ENCODE measurements at regions not wholly inside any gene's neighbourhood (a gene's known extent, or its start where the extent isn't known, plus 50 kb on each side); places are given as distances from the start of the nearest gene placed in this dataset.

- no peak for DNase-seq (ENCODE audit: low read depth in 2 of 2)
Observed at GRCh38 chr10:21263839-21264238, 261.6 kb downstream of the SKIDA1 start.

GRCh38 chr10:21263263-21263803 lies 262.1 kb downstream of the SKIDA1 start:
- no peak for DNase-seq (ENCODE audit: low read depth in 2 of 2)

- no peak for DNase-seq (ENCODE audit: low read depth in 2 of 2)
Observed at GRCh38 chr10:21261842-21262294, 263.6 kb downstream of the SKIDA1 start.

GRCh38 chr10:21260506-21261149 lies 264.9 kb downstream of the SKIDA1 start:
- DNase-seq (ENCODE audit: low read depth in 2 of 2) = no peak

- DNase-seq (ENCODE audit: low read depth in 2 of 2) = no peak
Observed at GRCh38 chr10:21260066-21260465, 265.4 kb downstream of the SKIDA1 start.

- no peak for DNase-seq (ENCODE audit: low read depth in 2 of 2)
Observed at GRCh38 chr10:21257919-21258318, 267.6 kb downstream of the SKIDA1 start.

- no peak for DNase-seq (ENCODE audit: low read depth in 2 of 2)
Observed at GRCh38 chr10:21257191-21257590, 268.3 kb downstream of the SKIDA1 start.

- DNase-seq (ENCODE audit: low read depth in 2 of 2) = no peak
Observed at GRCh38 chr10:21249435-21249834, 276.0 kb downstream of the SKIDA1 start.

- no peak for DNase-seq (ENCODE audit: low read depth in 2 of 2)
Observed at GRCh38 chr10:21247592-21247991, 277.9 kb downstream of the SKIDA1 start.

- DNase-seq (ENCODE audit: low read depth in 2 of 2) = no peak
Observed at GRCh38 chr10:21246178-21246577, 279.3 kb downstream of the SKIDA1 start.

- DNase-seq (ENCODE audit: low read depth in 2 of 2) = no peak
Observed at GRCh38 chr10:21243748-21244257, 281.7 kb downstream of the SKIDA1 start.

- DNase-seq (ENCODE audit: low read depth in 2 of 2) = no peak
Observed at GRCh38 chr10:21242915-21243314, 282.6 kb downstream of the SKIDA1 start.

GRCh38 chr10:21238717-21239116 lies 286.8 kb downstream of the SKIDA1 start:
- no peak for DNase-seq (ENCODE audit: low read depth in 2 of 2)

- no peak for DNase-seq (ENCODE audit: low read depth in 2 of 2)
Observed at GRCh38 chr10:21238044-21238443, 287.4 kb downstream of the SKIDA1 start.

- no peak for DNase-seq (ENCODE audit: low read depth in 2 of 2)
Observed at GRCh38 chr10:21234761-21235160, 290.7 kb downstream of the SKIDA1 start.

GRCh38 chr10:21230219-21230618 lies 295.3 kb downstream of the SKIDA1 start:
- no peak for DNase-seq (ENCODE audit: low read depth in 2 of 2)

GRCh38 chr10:21217748-21218367 lies 307.6 kb downstream of the SKIDA1 start:
- no peak for DNase-seq (ENCODE audit: low read depth in 2 of 2)

- no peak for DNase-seq (ENCODE audit: low read depth in 2 of 2)
Observed at GRCh38 chr10:21217107-21217506, 308.4 kb downstream of the SKIDA1 start.

GRCh38 chr10:21214329-21214728 lies 311.2 kb downstream of the SKIDA1 start:
- no peak for DNase-seq (ENCODE audit: low read depth in 2 of 2)

- DNase-seq (ENCODE audit: low read depth in 2 of 2) = no peak
Observed at GRCh38 chr10:21213381-21213780, 312.1 kb downstream of the SKIDA1 start.

- DNase-seq (ENCODE audit: low read depth in 2 of 2) = no peak
Observed at GRCh38 chr10:21212912-21213311, 312.6 kb downstream of the SKIDA1 start.

- no peak for DNase-seq (ENCODE audit: low read depth in 2 of 2)
Observed at GRCh38 chr10:21212348-21212747, 313.1 kb downstream of the SKIDA1 start.

- no peak for DNase-seq (ENCODE audit: low read depth in 2 of 2)
Observed at GRCh38 chr10:21209495-21209894, 312.4 kb upstream of the NEBL start.
